ENCODE measurements at regions not wholly inside any gene's neighbourhood (a gene's known extent, or its start where the extent isn't known, plus 50 kb on each side); places are given as distances from the start of the nearest gene placed in this dataset.

- TF ChIP-seq, protein P1, sequence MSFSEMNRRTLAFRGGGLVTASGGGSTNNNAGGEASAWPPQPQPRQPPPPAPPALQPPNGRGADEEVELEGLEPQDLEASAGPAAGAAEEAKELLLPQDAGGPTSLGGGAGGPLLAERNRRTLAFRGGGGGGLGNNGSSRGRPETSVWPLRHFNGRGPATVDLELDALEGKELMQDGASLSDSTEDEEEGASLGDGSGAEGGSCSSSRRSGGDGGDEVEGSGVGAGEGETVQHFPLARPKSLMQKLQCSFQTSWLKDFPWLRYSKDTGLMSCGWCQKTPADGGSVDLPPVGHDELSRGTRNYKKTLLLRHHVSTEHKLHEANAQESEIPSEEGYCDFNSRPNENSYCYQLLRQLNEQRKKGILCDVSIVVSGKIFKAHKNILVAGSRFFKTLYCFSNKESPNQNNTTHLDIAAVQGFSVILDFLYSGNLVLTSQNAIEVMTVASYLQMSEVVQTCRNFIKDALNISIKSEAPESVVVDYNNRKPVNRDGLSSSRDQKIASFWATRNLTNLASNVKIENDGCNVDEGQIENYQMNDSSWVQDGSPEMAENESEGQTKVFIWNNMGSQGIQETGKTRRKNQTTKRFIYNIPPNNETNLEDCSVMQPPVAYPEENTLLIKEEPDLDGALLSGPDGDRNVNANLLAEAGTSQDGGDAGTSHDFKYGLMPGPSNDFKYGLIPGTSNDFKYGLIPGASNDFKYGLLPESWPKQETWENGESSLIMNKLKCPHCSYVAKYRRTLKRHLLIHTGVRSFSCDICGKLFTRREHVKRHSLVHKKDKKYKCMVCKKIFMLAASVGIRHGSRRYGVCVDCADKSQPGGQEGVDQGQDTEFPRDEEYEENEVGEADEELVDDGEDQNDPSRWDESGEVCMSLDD (CRISPR knock-in tag; IDR thresholded peaks at IDR 0.05; ENCODE audit: borderline replicate concordance) = peak; percentile 69; the same call in 1 of the 2 replicates
- TF ChIP-seq MXD4 (CRISPR knock-in tag; IDR thresholded peaks at IDR 0.05) (no peak), RCOR2 (CRISPR knock-in tag; IDR thresholded peaks at IDR 0.05) (0 out of 2 replicates have a peak, but pooled peaks have one; percentile 34), MAX (IDR thresholded peaks at IDR 0.05) (0 out of 2 replicates have a peak, but pooled peaks have one; percentile 28), SKI (IDR thresholded peaks at IDR 0.05; ENCODE audit: partially characterized antibody) (no peak), FOXA3 (CRISPR knock-in tag; IDR thresholded peaks at IDR 0.05) (peak; percentile 68), CERS6 (CRISPR knock-in tag; IDR thresholded peaks at IDR 0.05) (no peak), BORCS8-MEF2B (CRISPR knock-in tag; IDR thresholded peaks at IDR 0.05) (no peak), GATA4 (IDR thresholded peaks at IDR 0.05; ENCODE audit: borderline replicate concordance, low read depth) (no peak)
- TF ChIP-seq, protein P2, sequence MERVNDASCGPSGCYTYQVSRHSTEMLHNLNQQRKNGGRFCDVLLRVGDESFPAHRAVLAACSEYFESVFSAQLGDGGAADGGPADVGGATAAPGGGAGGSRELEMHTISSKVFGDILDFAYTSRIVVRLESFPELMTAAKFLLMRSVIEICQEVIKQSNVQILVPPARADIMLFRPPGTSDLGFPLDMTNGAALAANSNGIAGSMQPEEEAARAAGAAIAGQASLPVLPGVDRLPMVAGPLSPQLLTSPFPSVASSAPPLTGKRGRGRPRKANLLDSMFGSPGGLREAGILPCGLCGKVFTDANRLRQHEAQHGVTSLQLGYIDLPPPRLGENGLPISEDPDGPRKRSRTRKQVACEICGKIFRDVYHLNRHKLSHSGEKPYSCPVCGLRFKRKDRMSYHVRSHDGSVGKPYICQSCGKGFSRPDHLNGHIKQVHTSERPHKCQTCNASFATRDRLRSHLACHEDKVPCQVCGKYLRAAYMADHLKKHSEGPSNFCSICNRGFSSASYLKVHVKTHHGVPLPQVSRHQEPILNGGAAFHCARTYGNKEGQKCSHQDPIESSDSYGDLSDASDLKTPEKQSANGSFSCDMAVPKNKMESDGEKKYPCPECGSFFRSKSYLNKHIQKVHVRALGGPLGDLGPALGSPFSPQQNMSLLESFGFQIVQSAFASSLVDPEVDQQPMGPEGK (CRISPR knock-in tag; IDR thresholded peaks at IDR 0.05) = peak; percentile 32; the same call in 1 of the 2 replicates
- TF ChIP-seq, protein P3, sequence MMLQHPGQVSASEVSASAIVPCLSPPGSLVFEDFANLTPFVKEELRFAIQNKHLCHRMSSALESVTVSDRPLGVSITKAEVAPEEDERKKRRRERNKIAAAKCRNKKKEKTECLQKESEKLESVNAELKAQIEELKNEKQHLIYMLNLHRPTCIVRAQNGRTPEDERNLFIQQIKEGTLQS (CRISPR knock-in tag; IDR thresholded peaks at IDR 0.05) = peak; percentile 99
- TF ChIP-seq, protein P4, sequence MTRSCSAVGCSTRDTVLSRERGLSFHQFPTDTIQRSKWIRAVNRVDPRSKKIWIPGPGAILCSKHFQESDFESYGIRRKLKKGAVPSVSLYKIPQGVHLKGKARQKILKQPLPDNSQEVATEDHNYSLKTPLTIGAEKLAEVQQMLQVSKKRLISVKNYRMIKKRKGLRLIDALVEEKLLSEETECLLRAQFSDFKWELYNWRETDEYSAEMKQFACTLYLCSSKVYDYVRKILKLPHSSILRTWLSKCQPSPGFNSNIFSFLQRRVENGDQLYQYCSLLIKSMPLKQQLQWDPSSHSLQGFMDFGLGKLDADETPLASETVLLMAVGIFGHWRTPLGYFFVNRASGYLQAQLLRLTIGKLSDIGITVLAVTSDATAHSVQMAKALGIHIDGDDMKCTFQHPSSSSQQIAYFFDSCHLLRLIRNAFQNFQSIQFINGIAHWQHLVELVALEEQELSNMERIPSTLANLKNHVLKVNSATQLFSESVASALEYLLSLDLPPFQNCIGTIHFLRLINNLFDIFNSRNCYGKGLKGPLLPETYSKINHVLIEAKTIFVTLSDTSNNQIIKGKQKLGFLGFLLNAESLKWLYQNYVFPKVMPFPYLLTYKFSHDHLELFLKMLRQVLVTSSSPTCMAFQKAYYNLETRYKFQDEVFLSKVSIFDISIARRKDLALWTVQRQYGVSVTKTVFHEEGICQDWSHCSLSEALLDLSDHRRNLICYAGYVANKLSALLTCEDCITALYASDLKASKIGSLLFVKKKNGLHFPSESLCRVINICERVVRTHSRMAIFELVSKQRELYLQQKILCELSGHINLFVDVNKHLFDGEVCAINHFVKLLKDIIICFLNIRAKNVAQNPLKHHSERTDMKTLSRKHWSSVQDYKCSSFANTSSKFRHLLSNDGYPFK (CRISPR knock-in tag; IDR thresholded peaks at IDR 0.05; ENCODE audit: borderline replicate concordance) = no peak
- TF ChIP-seq, protein P5, sequence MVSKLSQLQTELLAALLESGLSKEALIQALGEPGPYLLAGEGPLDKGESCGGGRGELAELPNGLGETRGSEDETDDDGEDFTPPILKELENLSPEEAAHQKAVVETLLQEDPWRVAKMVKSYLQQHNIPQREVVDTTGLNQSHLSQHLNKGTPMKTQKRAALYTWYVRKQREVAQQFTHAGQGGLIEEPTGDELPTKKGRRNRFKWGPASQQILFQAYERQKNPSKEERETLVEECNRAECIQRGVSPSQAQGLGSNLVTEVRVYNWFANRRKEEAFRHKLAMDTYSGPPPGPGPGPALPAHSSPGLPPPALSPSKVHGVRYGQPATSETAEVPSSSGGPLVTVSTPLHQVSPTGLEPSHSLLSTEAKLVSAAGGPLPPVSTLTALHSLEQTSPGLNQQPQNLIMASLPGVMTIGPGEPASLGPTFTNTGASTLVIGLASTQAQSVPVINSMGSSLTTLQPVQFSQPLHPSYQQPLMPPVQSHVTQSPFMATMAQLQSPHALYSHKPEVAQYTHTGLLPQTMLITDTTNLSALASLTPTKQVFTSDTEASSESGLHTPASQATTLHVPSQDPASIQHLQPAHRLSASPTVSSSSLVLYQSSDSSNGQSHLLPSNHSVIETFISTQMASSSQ (IDR thresholded peaks at IDR 0.05; ENCODE audit: low read depth) = no peak; the same call in 1 of the 2 replicates
- TF ChIP-seq, protein P5 (CRISPR knock-in tag; IDR thresholded peaks at IDR 0.05; ENCODE audit: borderline replicate concordance) = no peak
Observed at GRCh38 chr15:39127925-39128617, 452.8 kb upstream of the THBS1 start (continued).
